Activated CD4-positive, alpha-beta memory T cell treated with anti-CD3 and anti-CD28 coated beads, Interleukin-2, amount 10 ng/mL, durations not matched to agents 7 days and 5 days (primary cell): ENCODE measurements at regions not wholly inside any gene's neighbourhood (a gene's known extent, or its start where the extent isn't known, plus 50 kb on each side); places are given as distances from the start of the nearest gene placed in this dataset.

Experiments used
- CTCF ChIA-PET: fragments of 350-600 bp; sonication (Branson Sonifier 250); formaldehyde crosslinking; loops from one replicate; lab custom pipeline; 2021; ENCODE audit warnings: antibody characterized with exemption, inconsistent platforms; lab: Charles Lee
- POLR2A ChIA-PET: fragments of 350-600 bp; sonication (Branson Sonifier 250); formaldehyde crosslinking; loops from one replicate; lab custom pipeline; 2021; ENCODE audit warnings: antibody characterized with exemption; lab: Charles Lee
- DNase-seq: peaks from one replicate; pipeline ENCODE4 v3.0.0-alpha.2; 2020
- H3K27ac Mint-ChIP-seq: one replicate; pipeline ENCODE4 v1.8.0; 2021; ENCODE audit warnings: mild to moderate bottlenecking, mixed read lengths
- H3K27me3 Mint-ChIP-seq: one replicate; pipeline ENCODE4 v1.8.0; 2021; ENCODE audit warnings: mixed read lengths
- H3K36me3 Mint-ChIP-seq: one replicate; pipeline ENCODE4 v1.8.0; 2021; ENCODE audit warnings: low read depth, mixed read lengths
- H3K4me1 Mint-ChIP-seq: one replicate; pipeline ENCODE4 v1.8.0; 2021; ENCODE audit warnings: mixed read lengths
- H3K4me3 Mint-ChIP-seq: one replicate; pipeline ENCODE4 v1.8.0; 2021; ENCODE audit warnings: mild to moderate bottlenecking, mixed read lengths
- H3K9me3 Mint-ChIP-seq: one replicate; pipeline ENCODE4 v1.8.0; 2021; ENCODE audit warnings: mixed read lengths

DNA sequence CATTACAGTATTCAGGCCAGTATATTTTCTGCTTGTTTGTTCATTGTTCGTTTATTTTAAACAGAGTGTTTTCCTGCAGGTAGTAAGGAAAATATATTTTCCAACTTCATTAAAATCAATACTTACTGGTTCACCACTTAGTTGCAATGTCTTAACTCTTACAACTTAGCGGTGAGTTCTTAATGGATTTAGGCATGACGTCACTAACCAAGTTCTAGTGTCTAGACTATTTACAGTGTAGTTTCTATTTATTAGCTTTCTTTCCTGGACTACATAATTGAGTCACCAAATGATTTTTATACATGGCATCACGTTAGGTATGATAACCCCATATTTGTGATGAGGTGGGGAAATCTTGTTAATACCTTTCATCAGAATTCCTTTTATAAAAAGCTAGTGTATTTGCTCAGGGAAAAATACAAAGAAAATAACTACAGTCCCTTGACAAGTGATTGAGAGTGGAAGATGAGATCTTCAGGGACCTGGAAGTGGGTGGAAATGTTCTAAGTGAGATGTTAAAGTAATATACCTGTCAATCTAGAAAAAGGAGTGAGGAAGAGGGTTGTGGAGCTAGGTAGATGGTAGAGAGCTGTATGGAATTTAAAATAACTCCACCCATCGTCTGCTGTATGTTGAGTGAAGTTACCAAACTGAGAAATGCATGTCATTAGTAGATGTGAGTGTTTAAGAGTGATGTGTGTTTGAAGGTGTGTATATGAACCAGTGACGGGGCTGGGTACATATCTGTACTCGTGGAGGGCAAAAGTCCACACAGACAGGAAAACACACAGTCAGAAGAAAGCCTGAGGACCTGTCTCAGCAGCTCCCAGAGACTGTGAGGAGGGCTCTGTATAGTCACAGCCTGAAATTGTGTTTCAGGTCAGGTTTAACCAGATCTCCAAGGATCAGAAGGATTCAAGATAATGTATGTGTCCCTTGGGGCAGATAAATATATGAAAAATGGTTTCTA, 197.6 kb upstream of the ADAMTS5 start:
- no peak overlapping the region for H3K4me3 Mint-ChIP-seq
- no peak overlapping the region for H3K27ac Mint-ChIP-seq
- H3K9me3 Mint-ChIP-seq: peaks cover 4% of the 10 kb centered on the region
- no peaks in the 10 kb centered on the region for H3K4me1 Mint-ChIP-seq
- H3K27me3 Mint-ChIP-seq: no peaks in the 10 kb centered on the region
- H3K36me3 Mint-ChIP-seq: no peaks in the 10 kb centered on the region
- CTCF ChIA-PET: no interaction called here
- POLR2A ChIA-PET: no interaction called here
- no peak for DNase-seq

DNA sequence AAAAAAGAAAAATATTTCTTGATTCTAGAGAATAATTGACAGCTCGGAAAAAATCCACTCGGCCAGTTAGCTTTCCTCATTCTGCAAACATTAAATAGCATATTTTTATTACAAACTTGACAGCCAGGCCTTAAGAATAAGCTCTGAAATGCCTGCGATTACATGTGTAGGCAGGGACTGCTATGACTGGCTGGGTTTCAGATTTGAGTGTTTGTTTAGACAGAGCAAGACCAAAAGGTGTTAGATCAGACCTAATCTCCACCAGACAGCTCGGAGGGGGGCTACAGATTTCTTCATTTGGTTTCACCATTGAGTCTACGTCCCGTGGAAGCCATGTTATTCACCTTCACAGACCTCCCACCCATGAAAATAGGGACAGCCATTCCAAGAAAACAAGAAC, 192.1 kb upstream of the ADAMTS5 start:
- no peaks in the 10 kb centered on the region for H3K4me1 Mint-ChIP-seq
- H3K36me3 Mint-ChIP-seq: no peaks in the 10 kb centered on the region
- CTCF ChIA-PET: no interaction called here
- no peak overlapping the region for H3K27ac Mint-ChIP-seq
- no peaks in the 10 kb centered on the region for H3K27me3 Mint-ChIP-seq
- POLR2A ChIA-PET: no interaction called here
- H3K9me3 Mint-ChIP-seq: peaks cover 5% of the 10 kb centered on the region
- no peak overlapping the region for H3K4me3 Mint-ChIP-seq
- DNase-seq: no peak

DNA sequence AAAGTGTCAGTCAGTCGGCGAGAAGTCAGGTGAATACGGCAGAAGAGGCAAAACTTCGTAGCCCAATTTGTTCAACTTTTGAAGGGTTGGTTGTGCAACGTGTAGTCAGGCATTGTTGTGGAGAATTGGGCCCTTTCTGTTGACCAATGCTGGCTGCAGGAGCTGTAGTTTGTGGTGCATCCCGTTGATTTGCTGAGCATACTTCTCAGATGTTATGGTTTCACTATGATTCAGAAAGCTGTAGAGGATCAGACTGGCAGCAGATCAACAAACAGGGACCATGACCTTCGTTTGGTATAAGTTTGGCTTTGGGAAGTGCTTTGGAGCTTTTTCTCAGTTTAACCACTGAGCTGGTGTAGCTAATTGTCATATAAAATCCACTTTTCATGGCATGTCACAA, 190.2 kb upstream of the ADAMTS5 start:
- no peak for DNase-seq

DNA sequence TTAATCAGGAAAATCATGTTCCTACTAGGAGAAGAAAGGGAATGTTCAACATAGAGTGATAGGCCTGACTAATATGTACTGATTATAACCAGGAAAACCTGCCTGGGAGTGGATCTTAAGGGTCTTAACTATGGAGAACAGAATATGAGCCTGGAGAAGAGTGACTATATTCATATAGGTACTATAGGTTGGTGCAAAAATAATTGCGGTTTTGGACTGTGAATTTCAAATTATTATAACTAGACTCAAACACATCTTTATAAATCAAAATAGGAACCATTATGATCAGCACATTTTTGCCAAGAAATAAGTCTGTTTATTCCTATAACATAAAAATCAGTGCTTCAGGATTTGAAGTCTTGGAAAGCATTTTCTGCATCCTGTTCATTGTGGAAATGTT, 189.8 kb upstream of the ADAMTS5 start:
- POLR2A ChIA-PET: no interaction called here
- H3K27ac Mint-ChIP-seq: no peak overlapping the region
- H3K27me3 Mint-ChIP-seq: no peaks in the 10 kb centered on the region

More for the DNA sequence above, 190.2 kb upstream of the ADAMTS5 start:
- ChIA-PET CTCF (no interaction called here), POLR2A (no interaction called here)
- Mint-ChIP-seq H3K27me3 (no peaks in the 10 kb centered on the region), H3K4me3 (no peak overlapping the region), H3K4me1 (no peaks in the 10 kb centered on the region), H3K27ac (no peak overlapping the region), H3K9me3 (peaks cover 9% of the 10 kb centered on the region), H3K36me3 (no peaks in the 10 kb centered on the region)

GRCh38 chr21:27155130-27155500, 188.2 kb upstream of the ADAMTS5 start:
- ChIA-PET CTCF (no interaction called here), POLR2A (no interaction called here)
- Mint-ChIP-seq H3K4me1 (no peaks in the 10 kb centered on the region), H3K27ac (no peak overlapping the region), H3K36me3 (no peaks in the 10 kb centered on the region), H3K4me3 (no peak overlapping the region), H3K27me3 (no peaks in the 10 kb centered on the region), H3K9me3 (peaks cover 15% of the 10 kb centered on the region)
- no peak for DNase-seq

More for the DNA sequence above, 189.8 kb upstream of the ADAMTS5 start:
- Mint-ChIP-seq H3K36me3 (no peaks in the 10 kb centered on the region), H3K4me1 (no peaks in the 10 kb centered on the region), H3K4me3 (no peak overlapping the region), H3K9me3 (peaks cover 9% of the 10 kb centered on the region)
- DNase-seq: no peak
- CTCF ChIA-PET: no interaction called here

DNA sequence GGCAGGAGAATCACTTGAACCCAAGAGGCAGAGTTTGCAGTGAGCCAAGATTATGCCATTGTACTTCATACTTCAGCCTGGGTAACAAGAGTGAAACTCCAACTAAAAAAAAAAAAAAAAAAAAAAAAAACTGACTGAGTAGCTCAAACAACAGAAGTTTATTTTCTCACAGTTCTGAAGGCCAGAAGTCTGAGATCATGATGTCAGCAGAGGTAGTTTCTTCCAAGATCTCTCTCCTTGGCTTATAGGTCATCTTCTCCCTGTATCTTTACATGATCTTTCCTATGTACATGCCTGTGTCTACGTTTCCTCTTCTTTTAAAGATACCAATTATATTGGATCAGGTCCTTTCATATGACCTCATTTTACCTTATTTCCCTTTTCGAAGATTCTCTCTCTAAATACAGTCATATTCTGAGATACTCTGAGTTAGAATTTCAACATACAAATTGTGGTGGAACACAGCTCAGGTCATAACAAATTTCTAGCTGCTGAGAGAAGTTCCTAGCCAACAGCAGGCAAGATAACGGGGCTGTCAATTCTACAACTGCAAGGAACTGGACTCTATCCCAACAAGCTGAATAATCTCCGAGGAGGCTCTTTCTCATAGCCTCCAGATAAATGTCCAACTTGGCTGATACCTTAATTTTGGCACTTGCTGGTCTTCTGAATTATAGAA, 187.7 kb upstream of the ADAMTS5 start:
- no peaks in the 10 kb centered on the region for H3K36me3 Mint-ChIP-seq
- ChIA-PET POLR2A (no interaction called here), CTCF (interaction anchor here (0.7 kb wide), 1 partner anchor 1114 kb away, joined by 3 read pairs; no protein-coding TSS in a partner anchor)
- H3K4me1 Mint-ChIP-seq: no peaks in the 10 kb centered on the region
- H3K27me3 Mint-ChIP-seq: no peaks in the 10 kb centered on the region
- no peak overlapping the region for H3K4me3 Mint-ChIP-seq
- peaks cover 15% of the 10 kb centered on the region for H3K9me3 Mint-ChIP-seq
- H3K27ac Mint-ChIP-seq: no peak overlapping the region
- no peak for DNase-seq

DNA sequence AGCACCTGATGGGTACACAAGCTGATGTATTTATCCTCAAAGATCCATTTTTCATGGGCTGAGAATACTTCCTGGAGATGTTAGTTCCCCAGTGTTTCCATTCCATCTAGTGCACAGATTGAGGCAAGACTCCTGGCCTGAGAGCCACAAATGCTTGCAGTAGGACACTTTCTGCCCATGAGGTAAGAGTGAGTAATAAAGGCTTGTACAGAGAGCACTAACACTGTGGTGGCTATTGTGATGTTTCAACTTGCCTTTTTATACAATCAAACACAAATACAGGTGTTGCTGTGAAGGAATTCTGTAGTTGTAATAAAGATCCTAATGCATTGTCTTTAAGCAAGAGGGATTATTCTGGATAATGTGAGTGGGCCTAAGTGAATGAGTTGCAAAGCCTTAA, 186.1 kb upstream of the ADAMTS5 start:
- Mint-ChIP-seq H3K27me3 (no peaks in the 10 kb centered on the region), H3K4me1 (no peaks in the 10 kb centered on the region), H3K4me3 (no peak overlapping the region), H3K36me3 (no peaks in the 10 kb centered on the region), H3K27ac (no peak overlapping the region), H3K9me3 (peaks cover 17% of the 10 kb centered on the region)
- POLR2A ChIA-PET: no interaction called here
- DNase-seq: no peak
- CTCF ChIA-PET: no interaction called here

GRCh38 chr21:27149034-27149433, 182.1 kb upstream of the ADAMTS5 start:
- ChIA-PET POLR2A (no interaction called here), CTCF (no interaction called here)
- Mint-ChIP-seq H3K4me1 (no peaks in the 10 kb centered on the region), H3K27ac (no peak overlapping the region), H3K27me3 (no peaks in the 10 kb centered on the region), H3K9me3 (peaks cover 16% of the 10 kb centered on the region), H3K4me3 (no peak overlapping the region), H3K36me3 (no peaks in the 10 kb centered on the region)
- no peak for DNase-seq

- POLR2A ChIA-PET: no interaction called here
- CTCF ChIA-PET: no interaction called here
- H3K27ac Mint-ChIP-seq: no peak overlapping the region
- DNase-seq: no peak
- no peak overlapping the region for H3K4me3 Mint-ChIP-seq
- H3K4me1 Mint-ChIP-seq: no peaks in the 10 kb centered on the region
- H3K27me3 Mint-ChIP-seq: no peaks in the 10 kb centered on the region
- H3K9me3 Mint-ChIP-seq: peaks cover 15% of the 10 kb centered on the region
- no peaks in the 10 kb centered on the region for H3K36me3 Mint-ChIP-seq
Measured at GRCh38 chr21:27146268-27146667, 179.4 kb upstream of the ADAMTS5 start.

GRCh38 chr21:27145134-27145798, 178.4 kb upstream of the ADAMTS5 start:
- Mint-ChIP-seq H3K4me3 (no peak overlapping the region), H3K36me3 (no peaks in the 10 kb centered on the region), H3K4me1 (no peaks in the 10 kb centered on the region), H3K9me3 (peaks cover 14% of the 10 kb centered on the region), H3K27ac (no peak overlapping the region), H3K27me3 (no peaks in the 10 kb centered on the region)
- CTCF ChIA-PET: no interaction called here
- no peak for DNase-seq
- POLR2A ChIA-PET: no interaction called here

GRCh38 chr21:27143476-27143875, 176.6 kb upstream of the ADAMTS5 start:
- peaks cover 14% of the 10 kb centered on the region for H3K9me3 Mint-ChIP-seq
- ChIA-PET CTCF (no interaction called here), POLR2A (no interaction called here)
- H3K4me3 Mint-ChIP-seq: no peak overlapping the region
- H3K27ac Mint-ChIP-seq: no peak overlapping the region
- H3K27me3 Mint-ChIP-seq: no peaks in the 10 kb centered on the region
- no peaks in the 10 kb centered on the region for H3K36me3 Mint-ChIP-seq
- DNase-seq: no peak
- H3K4me1 Mint-ChIP-seq: no peaks in the 10 kb centered on the region

- Mint-ChIP-seq H3K27me3 (no peaks in the 10 kb centered on the region), H3K27ac (no peak overlapping the region), H3K4me3 (no peak overlapping the region), H3K36me3 (no peaks in the 10 kb centered on the region), H3K4me1 (no peaks in the 10 kb centered on the region), H3K9me3 (peaks cover 13% of the 10 kb centered on the region)
- CTCF ChIA-PET: no interaction called here
- DNase-seq: no peak
- POLR2A ChIA-PET: no interaction called here
Measured at GRCh38 chr21:27139526-27139925, 172.6 kb upstream of the ADAMTS5 start.

GRCh38 chr21:27134516-27134915, 167.6 kb upstream of the ADAMTS5 start:
- Mint-ChIP-seq H3K4me1 (no peaks in the 10 kb centered on the region), H3K9me3 (peaks cover 3% of the 10 kb centered on the region), H3K4me3 (no peak overlapping the region), H3K27me3 (no peaks in the 10 kb centered on the region), H3K27ac (no peak overlapping the region), H3K36me3 (no peaks in the 10 kb centered on the region)
- POLR2A ChIA-PET: no interaction called here
- CTCF ChIA-PET: no interaction called here
- DNase-seq: no peak
